DOHH2 (cell line): ENCODE measurements at regions not wholly inside any gene's neighbourhood (a gene's known extent, or its start where the extent isn't known, plus 50 kb on each side); places are given as distances from the start of the nearest gene placed in this dataset.

Experiments
- EZH2phosphoT487 ChIP-seq: fragments of 200-600 bp; sonication (generic); IDR thresholded peaks from 2 replicates; pipeline ENCODE4 v1.6.1; 2017; ENCODE audit warnings: borderline replicate concordance, mild to moderate bottlenecking, antibody characterized with exemption, low read length, moderate library complexity, mixed read lengths
- TF ChIP-seq, protein P1 (sequence below): fragments of 200-600 bp; sonication (generic); IDR thresholded peaks from one replicate; pipeline ENCODE4 v1.5.1; 2014; ENCODE audit warnings: antibody characterized with exemption, mild to moderate bottlenecking, low read depth, low read length; ENCODE audit not compliant: poor library complexity, severe bottlenecking

DNA sequence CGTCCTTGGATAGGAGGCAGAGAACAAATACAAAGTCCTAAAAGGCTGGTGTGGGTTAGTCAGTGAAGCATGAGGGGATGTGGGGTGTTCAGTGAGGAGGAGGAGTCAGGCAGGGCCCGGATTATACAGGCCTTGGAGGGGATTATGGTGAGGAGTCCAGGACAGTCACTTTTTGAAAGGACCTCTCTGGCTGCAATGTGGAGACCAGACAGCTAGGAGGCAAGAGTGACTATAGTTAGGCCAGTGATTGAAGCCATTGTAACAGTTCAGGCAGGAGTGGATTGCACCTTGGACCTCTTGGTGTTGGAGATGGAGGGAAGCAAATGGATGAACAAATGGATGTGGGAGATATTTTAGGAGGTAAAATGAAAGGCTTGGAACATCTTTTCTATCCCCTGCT is 115.8 kb downstream of the C1orf94 start:
- TF ChIP-seq, protein P1, sequence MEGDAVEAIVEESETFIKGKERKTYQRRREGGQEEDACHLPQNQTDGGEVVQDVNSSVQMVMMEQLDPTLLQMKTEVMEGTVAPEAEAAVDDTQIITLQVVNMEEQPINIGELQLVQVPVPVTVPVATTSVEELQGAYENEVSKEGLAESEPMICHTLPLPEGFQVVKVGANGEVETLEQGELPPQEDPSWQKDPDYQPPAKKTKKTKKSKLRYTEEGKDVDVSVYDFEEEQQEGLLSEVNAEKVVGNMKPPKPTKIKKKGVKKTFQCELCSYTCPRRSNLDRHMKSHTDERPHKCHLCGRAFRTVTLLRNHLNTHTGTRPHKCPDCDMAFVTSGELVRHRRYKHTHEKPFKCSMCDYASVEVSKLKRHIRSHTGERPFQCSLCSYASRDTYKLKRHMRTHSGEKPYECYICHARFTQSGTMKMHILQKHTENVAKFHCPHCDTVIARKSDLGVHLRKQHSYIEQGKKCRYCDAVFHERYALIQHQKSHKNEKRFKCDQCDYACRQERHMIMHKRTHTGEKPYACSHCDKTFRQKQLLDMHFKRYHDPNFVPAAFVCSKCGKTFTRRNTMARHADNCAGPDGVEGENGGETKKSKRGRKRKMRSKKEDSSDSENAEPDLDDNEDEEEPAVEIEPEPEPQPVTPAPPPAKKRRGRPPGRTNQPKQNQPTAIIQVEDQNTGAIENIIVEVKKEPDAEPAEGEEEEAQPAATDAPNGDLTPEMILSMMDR: no peak
- no peak for TF ChIP-seq EZH2phosphoT487
